PFSK-1 (cell line): ENCODE measurements at regions not wholly inside any gene's neighbourhood (a gene's known extent, or its start where the extent isn't known, plus 50 kb on each side); places are given as distances from the start of the nearest gene placed in this dataset.

Experiments used
- FOXP2 ChIP-seq: optimal IDR thresholded peaks from 2 replicates; pipeline ENCODE3; 2011; ENCODE audit warnings: borderline replicate concordance, control low read depth, inconsistent platforms; ENCODE audit not compliant: insufficient read depth; ENCODE audit errors: extremely low read length, extremely low read depth
- POLR2AphosphoS5 ChIP-seq: IDR thresholded peaks from 2 replicates; pipeline ENCODE4 v1.6.1; 2012; ENCODE audit warnings: low read depth, mild to moderate bottlenecking, control low read depth, low read length, moderate library complexity
- SIN3A ChIP-seq: IDR thresholded peaks from 2 replicates; pipeline ENCODE4 v1.6.1; 2012; ENCODE audit warnings: mild to moderate bottlenecking, low read length, moderate library complexity, borderline replicate concordance; ENCODE audit not compliant: insufficient read depth
- TAF1 ChIP-seq: IDR thresholded peaks from 2 replicates; pipeline ENCODE4 v1.6.1; 2012; ENCODE audit warnings: low read length, control low read depth, borderline replicate concordance; ENCODE audit not compliant: insufficient read depth

- TF ChIP-seq POLR2AphosphoS5 (no peak), SIN3A (no peak), FOXP2 (no peak), TAF1 (no peak)
Observed at GRCh38 chr18:65145312-65145711, 605.5 kb upstream of the CDH7 start.
